RWPE1 (cell line): ENCODE measurements at regions not wholly inside any gene's neighbourhood (a gene's known extent, or its start where the extent isn't known, plus 50 kb on each side); places are given as distances from the start of the nearest gene placed in this dataset.
"Not testable (repeated sequence)": the region's sequence is repeated elsewhere in the genome, so short reads cannot be mapped to it uniquely, and the experiment has no call there.

Experiments used
- CTCF ChIA-PET: fragments of 350-600 bp; sonication (Branson Sonifier 250); formaldehyde crosslinking; extraction: SDS; loops from one replicate; lab custom pipeline; 2021; lab: Yijun Ruan, JAX
- POLR2A ChIA-PET: fragments of 400-600 bp; formaldehyde crosslinking; extraction: SDS; loops from one replicate; lab custom pipeline; 2020; ENCODE audit warnings: antibody characterized with exemption; ENCODE audit not compliant: low non-redundant PET; lab: Yijun Ruan, JAX
- DNase-seq: peaks from one replicate; pipeline ENCODE4 v3.0.0; 2012; ENCODE audit warnings: low spot score
- H3K27ac ChIP-seq: fragments of 450-650 bp; 2 replicates; pipeline ENCODE4 v1.5.1; 2017

- H3K27ac ChIP-seq, CTCF ChIA-PET, POLR2A ChIA-PET, DNase-seq: not testable (repeated sequence)
These were observed 331.4 kb downstream of the ANAPC1 start for GRCh38 chr2:111552625-111553024.

GRCh38 chr2:111559301-111559700 is 324.7 kb downstream of the ANAPC1 start:
- POLR2A ChIA-PET, DNase-seq: not testable (repeated sequence)

DNA sequence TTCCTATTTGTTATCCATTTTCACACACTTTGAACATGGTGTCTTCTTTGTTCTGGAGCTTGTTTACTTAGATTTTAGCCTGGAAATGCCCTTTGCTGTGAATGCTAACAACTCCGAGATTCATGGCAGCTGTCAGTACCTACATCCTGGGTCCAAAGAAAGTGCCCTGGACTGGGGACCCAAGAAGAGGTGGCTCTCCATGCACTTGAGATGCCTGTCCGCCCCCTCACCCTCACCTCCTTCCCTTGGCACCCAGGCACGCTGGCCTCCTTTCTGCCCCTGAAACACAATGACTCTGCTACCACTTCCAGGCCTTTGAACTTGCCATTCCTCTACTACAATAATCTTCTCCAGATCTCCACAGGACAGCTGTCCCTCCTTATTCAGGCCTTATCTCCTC is 324.2 kb downstream of the ANAPC1 start:
- POLR2A ChIA-PET, DNase-seq, CTCF ChIA-PET, H3K27ac ChIP-seq: not testable (repeated sequence)

More at GRCh38 chr2:111559301-111559700, 324.7 kb downstream of the ANAPC1 start:
- H3K27ac ChIP-seq, CTCF ChIA-PET: not testable (repeated sequence)

DNA sequence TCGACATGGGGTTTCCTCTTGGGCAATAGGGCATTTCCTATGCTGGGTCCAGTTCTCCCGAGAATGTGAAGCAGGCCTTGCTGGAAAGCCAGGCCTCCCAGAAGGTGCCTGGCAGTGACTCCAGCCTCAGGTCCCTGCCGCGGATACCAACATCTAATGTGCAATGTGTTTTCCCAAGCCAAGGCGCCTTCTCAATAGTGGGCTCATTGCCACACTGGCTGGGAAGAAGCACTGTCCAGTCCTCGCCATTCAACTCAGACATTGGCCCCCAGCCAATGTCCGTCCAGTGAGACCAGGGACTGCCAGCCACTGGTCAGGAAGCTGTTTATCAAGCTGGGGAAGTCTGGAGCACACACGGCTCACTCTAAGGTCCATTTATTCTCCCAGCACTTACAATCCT is 317.9 kb downstream of the ANAPC1 start:
- DNase-seq, POLR2A ChIA-PET, CTCF ChIA-PET, H3K27ac ChIP-seq: not testable (repeated sequence)

- POLR2A ChIA-PET, CTCF ChIA-PET, H3K27ac ChIP-seq, DNase-seq: not testable (repeated sequence)
These were observed 316.8 kb downstream of the ANAPC1 start for GRCh38 chr2:111567233-111567632.

- DNase-seq, H3K27ac ChIP-seq, POLR2A ChIA-PET, CTCF ChIA-PET: not testable (repeated sequence)
These were observed 314.4 kb downstream of the ANAPC1 start for GRCh38 chr2:111569356-111570199.

- H3K27ac ChIP-seq, DNase-seq, POLR2A ChIA-PET, CTCF ChIA-PET: not testable (repeated sequence)
These were observed 313.5 kb downstream of the ANAPC1 start for GRCh38 chr2:111570300-111571114.

- H3K27ac ChIP-seq, DNase-seq, POLR2A ChIA-PET, CTCF ChIA-PET: not testable (repeated sequence)
These were observed 309.2 kb downstream of the ANAPC1 start for GRCh38 chr2:111574803-111575202.

DNA sequence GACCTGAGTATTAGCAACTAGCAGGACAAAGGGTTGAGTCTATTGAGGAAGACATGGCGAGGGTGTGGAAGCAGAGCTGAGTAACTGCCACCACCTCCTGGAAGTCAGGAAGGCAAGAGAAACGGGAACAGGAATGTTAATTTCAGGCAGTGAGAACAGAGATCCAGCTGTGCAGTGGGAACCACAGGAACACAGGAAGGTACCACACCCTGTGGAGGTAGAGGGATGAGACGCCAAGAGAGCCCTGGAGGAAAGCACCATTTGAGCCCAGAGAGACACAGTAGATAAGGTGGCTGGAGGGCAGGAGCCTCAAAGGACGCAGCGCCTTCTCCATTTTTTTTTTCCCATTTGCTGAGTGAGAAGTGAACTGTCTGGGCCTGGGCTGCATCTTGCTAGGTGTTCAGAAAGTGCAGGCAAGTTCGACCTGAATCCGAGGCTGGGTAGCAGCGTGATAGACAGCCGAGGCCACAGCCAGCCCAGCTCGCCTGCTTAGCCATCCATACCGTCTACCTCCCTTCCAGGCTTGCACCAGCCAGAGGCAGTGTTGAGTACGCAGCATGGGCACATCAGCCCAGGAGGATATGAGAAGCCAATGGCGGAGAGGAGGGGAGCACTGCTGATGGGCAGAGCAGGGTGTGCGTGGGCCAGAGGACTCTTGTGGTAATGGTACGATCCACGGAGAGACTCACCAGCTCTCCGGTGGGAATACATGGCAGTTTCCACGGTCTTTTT is 306.7 kb downstream of the ANAPC1 start:
- H3K27ac ChIP-seq, POLR2A ChIA-PET, CTCF ChIA-PET, DNase-seq: not testable (repeated sequence)

- POLR2A ChIA-PET, H3K27ac ChIP-seq, CTCF ChIA-PET, DNase-seq: not testable (repeated sequence)
These were observed 304.4 kb downstream of the ANAPC1 start for GRCh38 chr2:111579500-111580134.

- POLR2A ChIA-PET, CTCF ChIA-PET, DNase-seq, H3K27ac ChIP-seq: not testable (repeated sequence)
These were observed 303.4 kb downstream of the ANAPC1 start for GRCh38 chr2:111580616-111581015.

- DNase-seq, POLR2A ChIA-PET, CTCF ChIA-PET, H3K27ac ChIP-seq: not testable (repeated sequence)
These were observed 301.9 kb downstream of the ANAPC1 start for GRCh38 chr2:111582090-111582489.

DNA sequence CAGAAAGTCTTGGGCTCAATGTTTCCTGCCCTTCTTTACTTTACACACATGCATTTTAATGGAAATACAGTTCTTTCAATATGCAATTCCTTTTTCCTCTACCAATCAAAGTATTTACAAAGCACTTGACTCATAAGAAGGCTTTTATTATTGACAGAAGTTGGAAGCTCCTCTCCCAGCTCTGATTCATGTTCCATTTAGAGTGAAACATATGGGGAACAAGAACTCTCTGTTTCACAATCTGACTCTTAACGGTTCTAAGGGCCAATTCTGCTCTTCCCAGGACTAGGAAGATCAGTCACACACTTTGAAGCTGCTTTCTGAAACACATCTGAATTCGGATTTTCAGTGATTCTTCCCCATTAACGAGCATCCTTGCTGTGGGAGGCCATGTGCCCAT is 300.5 kb downstream of the ANAPC1 start:
- DNase-seq, CTCF ChIA-PET, H3K27ac ChIP-seq, POLR2A ChIA-PET: not testable (repeated sequence)

- POLR2A ChIA-PET, DNase-seq, H3K27ac ChIP-seq, CTCF ChIA-PET: not testable (repeated sequence)
These were observed 299.5 kb downstream of the ANAPC1 start for GRCh38 chr2:111584540-111584939.

DNA sequence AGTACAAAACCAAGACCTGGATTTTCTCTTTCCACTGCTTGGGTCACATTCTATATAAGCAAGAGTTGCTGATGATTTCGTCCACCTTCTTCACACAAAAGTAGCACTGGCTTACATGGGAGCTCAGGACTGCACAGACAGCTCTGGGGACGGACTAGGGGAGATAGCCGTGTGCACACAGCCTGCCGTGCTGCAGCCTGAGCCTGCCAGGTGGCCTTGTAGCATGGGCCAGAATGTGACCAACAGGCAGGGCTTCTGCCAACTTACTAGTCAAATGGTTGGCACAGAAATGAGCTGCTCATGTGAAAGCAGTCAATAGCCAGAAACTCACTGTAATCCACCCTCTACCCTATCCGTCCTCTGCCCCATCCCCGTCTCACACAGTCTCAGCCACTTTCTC is 299.0 kb downstream of the ANAPC1 start:
- POLR2A ChIA-PET, DNase-seq, H3K27ac ChIP-seq, CTCF ChIA-PET: not testable (repeated sequence)

- POLR2A ChIA-PET, H3K27ac ChIP-seq, CTCF ChIA-PET, DNase-seq: not testable (repeated sequence)
These were observed 298.0 kb downstream of the ANAPC1 start for GRCh38 chr2:111586014-111586413.
